A549 (cell line): ENCODE measurements at regions not wholly inside any gene's neighbourhood (a gene's known extent, or its start where the extent isn't known, plus 50 kb on each side); places are given as distances from the start of the nearest gene placed in this dataset.

ENCODE experiments used
- CHD2 ChIP-seq: fragments of 150-350 bp; IDR thresholded peaks from 2 replicates; pipeline ENCODE4 v1.6.1; 2014; ENCODE audit warnings: low read length; ENCODE audit not compliant: partially characterized antibody
- CTCF ChIP-seq: fragments of >200 bp; sonication (Bioruptor Twin); formaldehyde crosslinking; IDR thresholded peaks from 3 replicates; pipeline ENCODE4 v1.5.1; 2016
- HEYL ChIP-seq: fragments of 250-450 bp; sonication (Bioruptor Pico); IDR thresholded peaks from 2 replicates; pipeline ENCODE4 v1.8.0; 2021; ENCODE audit warnings: mild to moderate bottlenecking, moderate library complexity
- HOXB5 ChIP-seq: fragments of 250-450 bp; sonication (Bioruptor Pico); IDR thresholded peaks from 2 replicates; pipeline ENCODE4 v1.5.0; 2020; ENCODE audit warnings: mild to moderate bottlenecking, moderate library complexity
- JUN ChIP-seq, 2 experiments: fragments of >200 bp; sonication (Bioruptor Twin); formaldehyde crosslinking; IDR thresholded peaks; 2 replicates in 1 of 2; 3 replicates in 1 of 2; pipeline ENCODE4 v1.6.1; 2016 to 2017
- MAFK ChIP-seq: fragments of 450-650 bp; IDR thresholded peaks from 2 replicates; pipeline ENCODE4 v1.6.1; 2014; ENCODE audit not compliant: partially characterized antibody
- MAX ChIP-seq: IDR thresholded peaks from 2 replicates; pipeline ENCODE4 v1.6.1; 2012
- POLR2A ChIP-seq: IDR thresholded peaks from 2 replicates; pipeline ENCODE4 v1.6.1; 2012; ENCODE audit warnings: mild to moderate bottlenecking, low read length
- POLR2AphosphoS2 ChIP-seq: conservative IDR thresholded peaks from 2 replicates; pipeline ENCODE4 v1.6.1; 2012; ENCODE audit warnings: low read length, improper control_type of control experiment, inconsistent platforms
- RFX5 ChIP-seq: fragments of 450-650 bp; IDR thresholded peaks from 2 replicates; pipeline ENCODE4 v1.7.1; 2014; ENCODE audit warnings: antibody characterized with exemption, mild to moderate bottlenecking, moderate library complexity
- TF ChIP-seq, protein P1 (sequence below): fragments of 200-600 bp; sonication (generic); IDR thresholded peaks from 2 replicates; pipeline ENCODE4 v1.6.1; 2016; ENCODE audit warnings: antibody characterized with exemption, mild to moderate bottlenecking, moderate library complexity

DNA sequence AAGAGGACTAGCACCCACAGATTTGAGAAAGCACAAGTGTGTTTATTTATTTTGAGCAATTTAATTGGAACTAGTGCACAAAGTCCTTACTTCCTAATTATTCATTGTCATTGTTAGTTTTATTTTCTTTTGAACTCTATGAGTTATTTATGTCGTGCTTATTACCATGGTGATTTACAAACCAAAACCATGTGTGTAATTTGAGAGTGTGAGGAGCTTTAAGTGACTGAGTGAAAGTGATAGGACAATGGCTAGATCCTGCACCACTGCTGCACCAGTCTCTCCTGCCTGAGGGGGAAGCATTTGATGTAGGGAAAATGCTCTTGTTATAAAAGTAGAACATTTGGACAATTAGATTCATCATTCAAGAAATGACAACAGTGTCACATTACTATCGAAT is 172.3 kb upstream of the KLF12 start:
- TF ChIP-seq CTCF, result no peak
- no peak for TF ChIP-seq HEYL
- TF ChIP-seq MAX, result no peak
- no peak for TF ChIP-seq MAFK
- TF ChIP-seq RFX5, result no peak
- no peak for TF ChIP-seq JUN (IDR thresholded peaks at IDR 0.05)
- TF ChIP-seq, protein P1, sequence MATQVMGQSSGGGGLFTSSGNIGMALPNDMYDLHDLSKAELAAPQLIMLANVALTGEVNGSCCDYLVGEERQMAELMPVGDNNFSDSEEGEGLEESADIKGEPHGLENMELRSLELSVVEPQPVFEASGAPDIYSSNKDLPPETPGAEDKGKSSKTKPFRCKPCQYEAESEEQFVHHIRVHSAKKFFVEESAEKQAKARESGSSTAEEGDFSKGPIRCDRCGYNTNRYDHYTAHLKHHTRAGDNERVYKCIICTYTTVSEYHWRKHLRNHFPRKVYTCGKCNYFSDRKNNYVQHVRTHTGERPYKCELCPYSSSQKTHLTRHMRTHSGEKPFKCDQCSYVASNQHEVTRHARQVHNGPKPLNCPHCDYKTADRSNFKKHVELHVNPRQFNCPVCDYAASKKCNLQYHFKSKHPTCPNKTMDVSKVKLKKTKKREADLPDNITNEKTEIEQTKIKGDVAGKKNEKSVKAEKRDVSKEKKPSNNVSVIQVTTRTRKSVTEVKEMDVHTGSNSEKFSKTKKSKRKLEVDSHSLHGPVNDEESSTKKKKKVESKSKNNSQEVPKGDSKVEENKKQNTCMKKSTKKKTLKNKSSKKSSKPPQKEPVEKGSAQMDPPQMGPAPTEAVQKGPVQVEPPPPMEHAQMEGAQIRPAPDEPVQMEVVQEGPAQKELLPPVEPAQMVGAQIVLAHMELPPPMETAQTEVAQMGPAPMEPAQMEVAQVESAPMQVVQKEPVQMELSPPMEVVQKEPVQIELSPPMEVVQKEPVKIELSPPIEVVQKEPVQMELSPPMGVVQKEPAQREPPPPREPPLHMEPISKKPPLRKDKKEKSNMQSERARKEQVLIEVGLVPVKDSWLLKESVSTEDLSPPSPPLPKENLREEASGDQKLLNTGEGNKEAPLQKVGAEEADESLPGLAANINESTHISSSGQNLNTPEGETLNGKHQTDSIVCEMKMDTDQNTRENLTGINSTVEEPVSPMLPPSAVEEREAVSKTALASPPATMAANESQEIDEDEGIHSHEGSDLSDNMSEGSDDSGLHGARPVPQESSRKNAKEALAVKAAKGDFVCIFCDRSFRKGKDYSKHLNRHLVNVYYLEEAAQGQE, result no peak
- TF ChIP-seq POLR2A, result no peak
- TF ChIP-seq POLR2AphosphoS2, result no peak
- no peak for TF ChIP-seq HOXB5
- TF ChIP-seq CHD2, result no peak
